ENCODE measurements at regions not wholly inside any gene's neighbourhood (a gene's known extent, or its start where the extent isn't known, plus 50 kb on each side); places are given as distances from the start of the nearest gene placed in this dataset.

- Histone ChIP-seq H3K27ac (replicated peaks) (no peak overlapping the region), H3K27me3 (ENCODE audit: insufficient read depth, poor library complexity, severe bottlenecking) (no peaks in the 10 kb centered on the region), H3K4me3 (replicated peaks; ENCODE audit: insufficient read depth, low read length) (no peak overlapping the region)
- DNase-seq (ENCODE audit: low read depth in 1 of 2, low spot score in 1 of 2), result no peak
- TF ChIP-seq REST (IDR thresholded peaks at IDR 0.05; ENCODE audit: insufficient replicate concordance, low read depth), result no peak
- no peak for TF ChIP-seq POLR2AphosphoS5 (IDR thresholded peaks at IDR 0.05; ENCODE audit: low read depth)
Measured at GRCh38 chrX:9257718-9258420, 207.0 kb upstream of the TBL1X start.

DNA sequence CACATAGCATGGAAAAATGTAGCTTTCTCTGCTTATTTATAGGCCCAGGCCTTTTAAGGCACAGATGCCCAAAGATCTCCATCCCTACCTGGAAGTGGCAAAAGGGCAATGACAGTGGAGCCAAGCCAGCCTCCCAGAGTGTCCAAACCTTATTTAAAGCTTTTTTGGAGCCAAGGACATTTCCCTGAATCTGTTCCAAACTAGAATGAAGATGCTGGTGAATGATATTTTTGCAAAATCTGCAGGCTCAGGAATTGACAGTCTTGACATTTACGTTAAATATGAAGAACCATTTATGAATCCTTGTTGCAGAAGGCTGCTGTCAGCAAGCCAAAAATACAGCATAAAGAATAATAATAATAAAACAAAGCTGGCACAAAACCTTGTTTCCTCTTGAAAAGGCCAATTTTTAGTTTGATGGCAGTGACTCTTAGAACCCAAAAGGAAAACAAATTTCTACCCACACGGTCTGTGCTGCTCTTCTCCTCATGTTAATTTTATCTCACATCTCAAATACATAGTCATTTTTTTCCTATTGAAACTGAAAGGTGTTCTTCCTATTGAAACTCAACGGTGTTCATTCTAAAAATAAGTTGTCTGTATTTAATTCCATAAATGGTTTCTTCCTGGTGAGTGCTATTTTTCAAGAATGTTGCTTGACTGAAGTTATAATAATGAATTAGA lies 206.3 kb upstream of the TBL1X start:
- DNase-seq (ENCODE audit: low read depth in 1 of 2, low spot score in 1 of 2), result no peak
- Histone ChIP-seq H3K27ac (replicated peaks) (no peak overlapping the region), H3K4me3 (replicated peaks; ENCODE audit: insufficient read depth, low read length) (no peak overlapping the region), H3K27me3 (ENCODE audit: insufficient read depth, poor library complexity, severe bottlenecking) (no peaks in the 10 kb centered on the region)
- no peak for TF ChIP-seq POLR2AphosphoS5 (IDR thresholded peaks at IDR 0.05; ENCODE audit: low read depth)
- TF ChIP-seq REST (IDR thresholded peaks at IDR 0.05; ENCODE audit: insufficient replicate concordance, low read depth), result no peak
- no peak for TF ChIP-seq GABPA (IDR thresholded peaks at IDR 0.05; ENCODE audit: low read depth)
- no peak for TF ChIP-seq SPI1 (IDR thresholded peaks at IDR 0.05; ENCODE audit: borderline replicate concordance, low read depth)
- TF ChIP-seq, protein P1, sequence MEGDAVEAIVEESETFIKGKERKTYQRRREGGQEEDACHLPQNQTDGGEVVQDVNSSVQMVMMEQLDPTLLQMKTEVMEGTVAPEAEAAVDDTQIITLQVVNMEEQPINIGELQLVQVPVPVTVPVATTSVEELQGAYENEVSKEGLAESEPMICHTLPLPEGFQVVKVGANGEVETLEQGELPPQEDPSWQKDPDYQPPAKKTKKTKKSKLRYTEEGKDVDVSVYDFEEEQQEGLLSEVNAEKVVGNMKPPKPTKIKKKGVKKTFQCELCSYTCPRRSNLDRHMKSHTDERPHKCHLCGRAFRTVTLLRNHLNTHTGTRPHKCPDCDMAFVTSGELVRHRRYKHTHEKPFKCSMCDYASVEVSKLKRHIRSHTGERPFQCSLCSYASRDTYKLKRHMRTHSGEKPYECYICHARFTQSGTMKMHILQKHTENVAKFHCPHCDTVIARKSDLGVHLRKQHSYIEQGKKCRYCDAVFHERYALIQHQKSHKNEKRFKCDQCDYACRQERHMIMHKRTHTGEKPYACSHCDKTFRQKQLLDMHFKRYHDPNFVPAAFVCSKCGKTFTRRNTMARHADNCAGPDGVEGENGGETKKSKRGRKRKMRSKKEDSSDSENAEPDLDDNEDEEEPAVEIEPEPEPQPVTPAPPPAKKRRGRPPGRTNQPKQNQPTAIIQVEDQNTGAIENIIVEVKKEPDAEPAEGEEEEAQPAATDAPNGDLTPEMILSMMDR (IDR thresholded peaks at IDR 0.05; ENCODE audit: insufficient read depth, low read length), result no peak

- Histone ChIP-seq H3K27ac (replicated peaks) (no peak overlapping the region), H3K4me3 (replicated peaks; ENCODE audit: insufficient read depth, low read length) (no peak overlapping the region), H3K27me3 (ENCODE audit: insufficient read depth, poor library complexity, severe bottlenecking) (no peaks in the 10 kb centered on the region)
- TF ChIP-seq POLR2AphosphoS5 (IDR thresholded peaks at IDR 0.05; ENCODE audit: low read depth) (no peak), SPI1 (IDR thresholded peaks at IDR 0.05; ENCODE audit: borderline replicate concordance, low read depth) (no peak), GABPA (IDR thresholded peaks at IDR 0.05; ENCODE audit: low read depth) (no peak), REST (IDR thresholded peaks at IDR 0.05; ENCODE audit: insufficient replicate concordance, low read depth) (no peak)
- TF ChIP-seq, protein P1 (IDR thresholded peaks at IDR 0.05; ENCODE audit: insufficient read depth, low read length), result no peak
- DNase-seq (ENCODE audit: low read depth in 1 of 2, low spot score in 1 of 2), result no peak
Measured at GRCh38 chrX:9260603-9261002, 204.3 kb upstream of the TBL1X start.
